Left hindlimb (tissue), 1 donor: ENCODE measurements at regions not wholly inside any gene's neighbourhood (a gene's known extent, or its start where the extent isn't known, plus 50 kb on each side); places are given as distances from the start of the nearest gene placed in this dataset.

ENCODE experiments used
- DNase-seq: peaks from one replicate; pipeline ENCODE4 v3.0.0-alpha.2; 2018

DNA sequence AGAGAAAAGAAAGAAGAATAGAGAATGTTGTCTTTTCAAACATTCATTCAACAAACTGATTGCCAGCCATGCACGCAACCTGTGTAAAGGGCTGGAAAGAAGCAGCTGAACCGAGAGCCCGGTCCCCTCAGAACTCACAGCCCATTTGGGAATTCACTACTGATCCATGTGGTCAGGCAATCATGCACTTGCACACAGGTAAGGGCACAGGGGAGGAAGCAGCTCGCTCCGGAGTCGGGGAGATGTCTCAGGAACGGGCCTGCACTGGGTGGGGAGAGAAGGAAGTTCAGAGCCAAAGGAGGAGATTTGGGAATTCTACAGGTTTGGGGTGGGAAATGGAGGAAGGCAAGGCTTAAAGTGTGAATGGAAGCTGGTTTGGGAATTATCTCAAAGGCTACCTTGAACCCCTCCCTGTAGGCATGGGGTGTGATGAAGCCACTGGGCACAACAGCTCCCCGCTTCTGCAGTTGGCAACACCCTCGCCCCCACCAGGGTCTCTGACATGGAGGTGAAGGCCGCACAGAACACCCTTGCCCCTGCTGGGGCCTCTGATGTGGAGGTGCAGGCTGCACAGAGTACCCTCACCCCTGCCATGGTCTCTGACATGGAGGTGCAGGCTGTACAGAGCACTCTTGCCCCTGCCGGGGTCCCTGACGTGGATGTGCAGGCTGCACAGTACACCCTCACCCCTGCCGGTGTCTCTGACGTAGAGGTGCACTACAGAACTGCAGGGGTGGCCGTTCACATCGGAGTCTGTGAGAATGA is 194.4 kb upstream of the RNF32 start:
- no peak for DNase-seq

DNA sequence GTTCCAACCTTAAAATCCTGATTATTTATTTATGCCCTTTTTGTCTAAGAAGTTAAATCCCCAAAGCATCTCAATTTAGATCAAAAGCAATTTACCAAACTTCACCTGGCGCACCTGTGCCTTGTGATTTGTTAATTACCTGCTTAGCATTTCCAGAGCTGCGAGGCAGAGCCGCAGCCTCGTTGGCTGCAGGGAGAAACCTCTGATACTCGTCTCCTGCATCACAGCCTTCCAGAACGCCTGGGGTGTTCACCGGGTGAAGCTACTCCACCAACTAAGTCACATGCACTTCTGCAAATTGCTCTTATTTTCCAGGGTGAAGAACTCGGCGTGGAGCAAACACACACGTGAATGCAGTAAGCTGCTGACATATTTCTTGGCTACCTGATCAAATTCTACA is 198.1 kb upstream of the RNF32 start:
- no peak for DNase-seq

DNA sequence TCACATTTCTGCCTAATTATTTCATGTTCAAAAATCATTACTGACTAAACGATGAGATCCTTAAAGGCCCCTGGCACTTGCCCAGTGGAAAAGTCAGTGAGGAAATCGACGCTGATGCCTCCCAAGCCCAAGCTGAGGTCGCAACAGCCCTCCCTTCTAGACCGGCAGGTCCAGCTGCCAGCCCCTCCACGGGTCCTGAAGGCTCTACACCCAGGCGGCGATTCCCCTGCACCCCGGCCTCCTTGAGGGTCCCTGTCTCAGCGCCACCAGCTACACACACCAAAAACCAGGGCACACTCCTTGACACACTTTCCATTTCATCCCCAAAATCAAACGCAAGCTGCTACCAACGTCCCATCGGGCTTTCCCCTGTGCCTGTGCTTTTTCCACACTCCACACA is 200.1 kb upstream of the RNF32 start:
- no peak for DNase-seq

DNA sequence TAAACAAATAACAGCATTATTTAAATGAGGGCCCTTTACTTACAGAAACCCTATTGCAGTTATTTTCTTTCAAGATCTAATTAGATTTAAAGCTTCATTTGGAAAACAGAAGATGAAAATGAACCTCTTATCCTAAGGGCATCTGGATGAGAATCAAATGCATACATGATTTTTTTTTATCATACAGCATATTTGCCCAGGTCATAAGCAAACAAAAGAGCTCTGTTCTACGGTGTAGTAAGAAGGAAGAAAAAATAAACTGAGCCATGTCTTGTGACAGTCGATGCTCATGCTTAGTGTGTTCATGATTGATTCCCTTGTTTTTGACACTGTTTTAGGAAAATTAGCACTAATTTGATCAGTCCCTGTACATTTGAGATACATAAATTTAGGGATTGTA is 202.6 kb upstream of the RNF32 start:
- no peak for DNase-seq

DNA sequence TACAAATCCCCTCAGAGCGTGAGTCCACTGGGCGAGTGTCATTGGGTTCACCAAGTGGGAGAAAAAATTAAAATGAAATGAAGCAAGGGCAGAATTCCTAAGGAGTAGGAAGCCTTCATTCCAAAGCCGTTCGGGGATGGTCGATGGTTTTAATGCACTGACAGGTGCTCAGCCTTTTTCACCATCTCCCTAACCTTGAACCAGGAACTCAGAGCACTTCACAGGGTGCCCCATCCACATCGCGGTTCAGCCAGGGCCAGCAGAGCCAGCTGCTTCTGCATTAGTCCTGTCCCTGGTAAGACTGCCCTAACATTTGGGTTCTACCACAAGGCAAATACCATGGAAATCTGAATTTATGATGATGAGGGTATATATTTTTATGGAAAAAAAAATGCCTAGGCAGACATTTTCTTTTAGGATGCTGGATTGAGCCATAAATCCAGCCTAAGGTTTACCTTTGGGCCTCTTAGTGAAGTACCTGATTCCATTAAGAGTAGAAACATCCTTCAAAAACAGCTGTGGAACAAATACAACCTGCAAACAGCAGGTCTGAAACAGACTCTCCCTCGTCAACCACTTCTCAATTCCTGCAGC is 203.5 kb upstream of the RNF32 start:
- no peak for DNase-seq

DNA sequence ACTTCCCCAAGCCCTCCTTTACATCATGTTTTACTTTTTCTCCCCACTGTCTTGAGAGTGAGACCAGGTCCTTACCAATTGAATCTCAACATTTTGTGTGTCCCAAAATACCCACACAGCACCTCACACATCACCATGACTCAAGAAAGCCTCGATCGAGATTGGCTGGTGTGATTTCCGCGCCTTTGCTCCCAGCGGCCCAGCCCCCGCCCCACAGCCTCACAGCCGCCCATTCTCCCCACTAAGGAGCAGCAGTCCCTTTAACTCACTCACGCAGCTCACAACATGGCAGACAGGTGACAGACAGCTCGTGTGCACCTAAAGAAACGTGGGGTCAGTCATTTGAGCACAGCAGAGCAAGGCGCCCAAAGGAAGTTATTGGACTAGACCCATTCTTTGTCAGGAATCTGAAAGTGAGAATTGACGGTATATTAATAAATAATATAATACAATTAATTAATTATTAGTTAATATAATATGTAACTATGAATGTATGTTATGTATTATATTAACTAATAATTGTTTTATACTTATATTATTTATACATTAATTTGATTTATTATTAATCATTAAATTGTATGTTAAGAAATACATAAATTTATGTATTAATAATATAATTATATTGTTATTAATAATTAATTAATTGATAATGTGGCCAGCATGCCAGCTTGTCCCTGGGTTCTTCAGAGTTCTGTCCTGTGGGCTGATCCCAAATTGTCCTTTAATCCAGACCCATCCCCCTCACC is 204.9 kb upstream of the RNF32 start:
- no peak for DNase-seq

DNA sequence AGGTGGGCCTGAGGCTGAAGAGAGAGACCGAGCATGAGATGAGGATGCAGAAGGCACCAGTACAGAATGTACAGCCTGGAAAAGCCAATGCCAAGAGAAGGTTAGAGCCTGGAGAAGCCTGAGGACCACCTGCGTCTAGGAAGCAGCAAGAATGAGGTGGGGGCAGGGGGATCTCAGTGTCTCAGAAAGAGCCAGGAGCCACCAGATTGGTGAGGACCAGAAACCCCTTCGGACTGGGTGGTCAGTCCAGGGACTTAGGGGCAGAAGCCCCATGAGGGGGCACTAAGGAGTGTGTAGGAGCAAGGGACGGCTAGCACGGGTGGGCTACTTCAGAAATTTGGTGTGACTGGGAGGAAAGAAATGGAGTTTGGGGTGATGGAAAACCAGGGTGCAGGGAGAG is 205.9 kb upstream of the RNF32 start:
- DNase-seq = no peak

DNA sequence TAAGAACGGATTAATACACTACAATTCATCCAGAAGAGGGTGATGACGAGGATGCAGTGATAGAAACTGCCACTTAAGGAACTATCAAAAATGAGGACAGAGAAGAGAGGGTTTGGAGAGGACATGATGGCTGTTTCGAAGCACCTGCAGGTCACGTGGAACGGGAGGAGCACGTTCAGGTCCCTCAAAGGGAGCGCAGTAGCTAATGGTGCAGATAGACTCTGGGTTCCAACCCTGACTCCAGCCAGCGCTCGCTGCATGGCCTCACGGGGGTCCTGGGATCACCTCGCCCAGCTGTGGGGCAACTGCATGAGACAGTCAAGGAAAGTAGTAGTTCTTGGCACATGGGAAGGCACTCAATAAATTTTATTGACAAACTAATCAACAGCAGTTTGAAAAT is 208.6 kb upstream of the RNF32 start:
- no peak for DNase-seq

DNA sequence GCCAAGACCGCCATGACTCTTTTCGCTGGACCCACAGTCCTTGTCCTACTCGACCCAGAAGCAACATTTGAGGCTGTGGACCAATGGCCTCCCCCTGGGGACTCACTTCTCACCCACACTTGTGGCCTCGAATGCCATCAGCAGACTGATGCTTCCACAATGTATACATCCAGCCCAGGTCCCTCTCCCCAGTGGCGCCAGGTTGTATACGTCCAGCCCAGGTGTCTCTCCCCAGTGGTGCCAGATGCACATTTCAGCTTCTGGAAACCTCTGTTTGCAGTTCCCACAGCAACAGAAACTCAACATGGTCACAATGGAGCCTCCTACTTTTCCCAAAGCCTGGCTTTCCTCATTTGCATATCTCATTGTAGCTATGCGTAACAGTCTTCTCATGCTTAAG is 210.5 kb upstream of the RNF32 start:
- no peak for DNase-seq

DNA sequence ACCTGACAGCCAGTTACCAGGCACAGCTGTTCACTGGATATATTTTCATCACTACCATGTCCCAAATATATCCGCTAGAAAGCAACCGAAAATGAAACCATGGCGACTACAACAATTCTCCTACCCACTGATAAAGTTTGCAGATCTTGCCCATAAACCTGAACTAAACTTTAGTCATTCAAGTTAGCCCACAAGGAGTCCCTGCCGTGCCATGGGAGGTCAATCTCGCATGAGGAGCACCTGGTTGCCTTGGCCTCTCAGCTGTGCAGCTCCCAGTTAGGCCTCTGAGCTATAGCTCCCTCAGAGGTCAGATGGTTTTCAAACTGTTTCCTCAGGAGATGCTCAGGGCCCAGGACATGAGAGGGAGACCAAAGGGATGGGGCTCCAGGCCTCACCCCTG is 211.1 kb upstream of the RNF32 start:
- no peak for DNase-seq

DNA sequence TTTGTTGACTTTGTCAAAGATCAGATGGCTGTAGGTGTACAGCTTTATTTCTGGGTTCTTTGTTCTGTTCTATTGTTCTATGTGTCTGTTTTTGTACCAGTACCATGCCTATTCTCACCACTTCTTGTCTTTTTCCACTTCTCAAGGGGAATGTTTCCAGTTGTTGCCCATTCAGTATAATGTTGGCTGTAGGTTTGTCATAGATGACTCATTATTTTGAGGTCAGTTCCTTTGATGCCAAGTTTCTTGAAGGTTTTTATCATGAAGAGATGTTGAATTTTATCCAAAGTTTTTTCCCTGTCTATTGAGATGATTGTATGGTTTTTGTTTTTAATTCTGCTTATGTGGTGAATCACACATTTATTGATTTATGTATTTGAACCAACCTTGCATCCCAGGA is 216.7 kb upstream of the RNF32 start:
- DNase-seq = no peak

DNA sequence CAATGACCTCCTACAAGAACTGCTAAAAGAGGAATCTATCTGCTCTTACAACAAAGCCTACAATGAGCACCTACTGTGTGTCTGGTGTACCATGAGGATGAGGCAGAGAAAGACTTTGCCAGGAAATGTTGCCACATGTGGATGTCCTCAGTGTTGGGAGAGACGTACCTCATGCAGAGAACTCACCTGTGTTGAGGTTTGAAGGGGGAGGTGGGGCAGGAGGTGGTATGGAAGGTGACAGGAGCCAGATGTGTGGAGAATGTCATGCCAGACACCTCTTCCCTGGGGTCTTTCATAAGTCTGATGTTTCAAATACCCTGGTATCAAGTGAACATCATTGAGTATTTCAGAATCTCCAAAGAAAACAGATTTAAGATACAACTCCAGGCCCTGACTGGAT is 220.1 kb upstream of the RNF32 start:
- DNase-seq = no peak

DNA sequence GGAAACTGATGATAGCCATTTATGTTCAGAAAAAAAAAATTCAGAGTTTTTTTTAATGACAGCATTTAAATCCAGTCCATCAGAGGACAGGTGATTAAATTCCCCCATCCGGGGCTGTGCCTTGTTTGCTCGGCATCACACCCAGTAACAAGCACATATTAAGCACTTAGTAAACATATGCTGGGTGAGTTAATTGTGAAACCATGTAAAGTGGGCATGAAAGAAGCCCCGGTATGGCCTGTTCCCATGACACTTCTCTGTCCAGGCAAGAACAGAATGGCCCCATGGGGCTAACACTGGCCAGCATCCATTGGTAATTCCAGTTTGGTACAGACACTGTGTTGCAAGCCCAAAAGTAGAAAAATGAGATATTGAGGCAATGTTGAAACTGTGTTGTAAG is 220.8 kb upstream of the RNF32 start:
- DNase-seq = no peak

DNA sequence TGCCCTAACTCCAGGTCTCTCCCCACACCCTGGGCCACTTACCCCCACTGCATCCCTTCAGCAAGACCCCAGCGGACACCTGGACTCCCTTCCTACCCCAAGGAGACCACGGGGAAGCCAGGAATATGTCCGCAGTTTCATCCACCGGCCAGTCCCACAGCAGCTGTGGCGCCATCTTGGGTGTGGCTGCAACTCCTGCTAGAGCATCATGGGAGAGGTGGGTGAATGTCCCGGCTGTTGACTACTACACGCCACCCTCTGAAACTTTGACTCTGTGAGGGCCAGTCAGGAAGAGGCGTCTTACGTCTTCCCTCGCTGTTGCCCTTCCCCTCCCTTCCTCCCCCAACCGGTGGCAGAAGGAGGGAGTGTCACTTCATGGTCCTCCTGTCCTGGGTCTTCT is 238.3 kb upstream of the RNF32 start:
- DNase-seq = no peak

DNA sequence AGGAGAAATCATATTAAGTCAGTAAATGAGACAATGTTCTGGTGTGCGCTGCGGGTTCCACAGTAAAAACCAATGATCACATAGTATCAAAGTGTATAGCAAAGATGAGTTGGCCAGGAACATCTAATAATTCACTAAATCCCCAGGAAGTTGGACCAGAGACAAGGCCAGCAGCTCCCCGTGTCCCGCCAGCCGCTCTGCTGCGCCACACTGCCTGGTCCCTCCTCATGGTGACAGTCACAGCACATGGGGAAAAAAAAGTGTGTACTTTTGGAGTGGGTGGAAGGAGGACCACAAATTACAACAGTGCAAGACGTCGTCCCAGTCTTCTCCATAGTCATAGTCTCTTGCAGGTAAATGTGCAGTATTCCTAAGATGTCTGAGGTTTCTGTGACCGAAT is 239.0 kb upstream of the RNF32 start:
- DNase-seq = no peak

DNA sequence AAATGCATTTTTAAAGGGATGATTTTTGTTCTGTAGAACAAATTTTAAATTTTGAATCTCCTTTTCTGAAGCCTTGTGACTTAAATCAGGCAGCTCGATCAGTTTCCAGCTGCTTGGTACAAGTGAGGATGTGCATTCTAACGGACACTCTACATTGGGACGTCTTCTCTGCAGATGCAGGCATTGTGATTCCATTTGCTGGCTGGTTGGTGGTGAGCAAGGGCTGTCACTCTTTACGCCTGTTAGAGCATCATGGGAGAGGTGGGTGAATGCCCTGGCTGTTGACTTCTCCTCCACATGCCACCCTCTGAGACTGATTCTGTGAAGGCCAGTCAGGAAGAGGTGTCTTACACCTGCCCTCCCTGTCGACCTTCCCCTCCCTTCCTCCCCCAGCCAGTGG is 240.5 kb upstream of the RNF32 start:
- no peak for DNase-seq

DNA sequence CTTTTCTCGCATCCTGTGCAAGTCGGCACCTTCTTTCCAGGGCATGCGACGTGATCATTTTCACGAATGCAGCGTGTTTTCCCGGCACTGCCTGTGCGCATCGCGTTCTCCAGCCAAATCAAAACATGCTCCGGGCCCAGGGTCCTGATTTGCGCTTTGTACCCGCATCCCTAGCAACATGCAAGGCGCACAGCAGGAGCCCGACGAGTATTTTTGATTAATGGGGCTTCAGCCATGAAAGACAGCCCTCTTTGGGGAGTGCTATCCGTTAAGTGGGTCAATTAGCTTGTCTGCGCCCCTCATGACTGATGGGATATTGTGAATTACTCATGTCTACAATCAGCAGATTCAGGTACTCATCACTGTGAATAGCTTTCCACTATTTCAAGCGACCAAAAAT is 243.3 kb upstream of the RNF32 start:
- DNase-seq = no peak

DNA sequence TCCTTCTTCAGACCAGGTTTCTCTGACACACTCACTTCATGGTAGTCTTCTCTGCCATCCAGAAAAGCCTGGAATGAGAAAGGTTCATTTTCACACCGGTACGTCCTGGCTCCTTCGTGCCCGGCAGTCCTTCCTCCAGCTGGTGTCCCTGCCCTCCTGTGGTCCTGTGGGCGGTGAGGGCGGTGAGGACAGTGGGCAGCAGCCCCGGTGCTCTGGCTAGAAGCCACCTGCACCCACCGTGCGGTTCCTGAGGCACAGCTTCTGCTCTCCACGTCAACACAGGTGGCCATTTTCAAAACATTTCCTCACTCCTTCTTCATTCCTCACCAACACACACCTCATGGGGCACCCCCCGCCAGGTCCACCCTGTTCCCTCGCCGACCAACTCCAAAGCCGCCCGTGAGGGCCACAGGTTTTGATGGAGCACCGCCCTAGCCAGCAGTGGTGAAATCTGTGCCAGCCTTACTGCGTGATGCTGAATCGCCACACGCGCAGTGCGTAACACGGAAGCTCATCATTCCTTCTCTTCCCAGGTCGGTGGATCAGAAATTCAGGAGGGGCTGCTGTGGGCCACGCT is 251.4 kb upstream of the RNF32 start:
- no peak for DNase-seq

DNA sequence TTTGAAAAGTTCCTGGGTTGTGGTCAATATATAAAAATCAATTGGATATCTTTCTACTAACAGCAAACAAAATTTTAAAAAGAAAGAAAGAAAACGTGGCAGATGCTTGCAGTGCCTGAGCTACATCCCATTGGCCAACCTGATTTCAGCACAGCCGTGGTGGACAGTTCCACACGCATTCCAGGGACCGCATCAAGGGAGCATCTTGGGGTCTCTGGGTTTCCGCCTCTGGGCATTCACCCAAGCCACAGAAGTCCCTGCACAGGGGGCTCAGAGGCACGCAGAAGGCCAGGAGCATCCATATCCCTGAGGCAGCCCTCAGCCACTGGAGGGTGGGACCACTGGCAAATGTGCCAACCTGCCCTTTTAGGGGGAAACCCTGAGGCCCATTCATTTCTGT is 254.5 kb upstream of the RNF32 start:
- DNase-seq = no peak

DNA sequence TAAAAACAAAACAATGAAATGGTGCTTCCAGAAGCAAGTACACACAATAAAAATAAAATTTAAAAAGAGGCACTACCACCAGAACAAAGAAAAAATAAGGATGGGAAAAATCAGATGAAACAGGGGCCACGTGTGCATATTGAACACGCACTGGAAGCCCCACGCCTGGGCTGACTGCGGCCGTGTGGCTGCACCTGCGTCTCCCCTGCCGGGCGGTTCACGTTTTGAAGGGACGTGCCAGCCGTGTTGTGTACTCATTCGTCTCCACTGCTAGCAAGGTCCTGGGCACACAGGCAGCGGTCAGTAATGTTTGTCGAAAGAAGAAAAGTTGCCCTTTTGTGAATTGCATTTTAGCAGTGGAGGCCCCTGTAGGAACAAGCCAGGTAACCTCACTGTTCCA is 255.9 kb upstream of the RNF32 start:
- DNase-seq = no peak

DNA sequence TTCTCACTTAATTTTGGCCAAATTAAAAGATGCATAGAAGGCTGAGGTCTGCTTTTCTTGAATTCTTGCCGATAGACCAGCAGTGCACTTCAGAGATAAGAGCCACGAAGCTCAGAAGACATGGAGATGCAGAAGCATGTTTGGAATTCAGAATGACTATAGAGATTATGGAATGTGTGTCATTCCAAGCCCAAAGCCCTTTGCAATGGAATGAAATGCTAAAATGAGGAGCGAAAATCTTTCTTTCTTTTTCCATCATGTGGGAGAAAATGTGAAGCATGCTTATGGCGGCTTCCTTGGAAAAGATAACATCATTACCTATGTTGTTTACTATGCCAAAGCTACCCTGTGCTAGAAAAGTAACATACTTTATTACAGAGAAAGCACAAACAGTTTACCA is 257.0 kb upstream of the RNF32 start:
- DNase-seq = no peak

DNA sequence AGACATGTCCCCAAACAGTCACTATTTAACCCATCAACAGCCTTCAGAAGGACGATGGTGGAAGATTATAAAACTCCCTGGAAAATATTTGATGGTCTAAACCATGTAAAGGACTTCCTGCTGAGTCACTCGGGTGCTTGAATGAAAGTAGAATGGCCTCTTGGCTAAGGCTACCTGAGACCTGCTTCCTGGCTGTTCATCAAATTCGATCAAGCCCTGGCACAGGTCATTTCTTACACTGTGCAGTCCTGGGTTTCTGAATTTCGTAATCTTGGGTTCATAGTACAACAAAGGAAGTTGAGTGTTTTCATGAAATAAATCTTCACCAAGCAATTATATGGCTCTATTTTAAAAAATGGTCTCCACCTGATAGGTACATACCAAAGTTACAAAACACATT is 260.3 kb upstream of the RNF32 start:
- no peak for DNase-seq

DNA sequence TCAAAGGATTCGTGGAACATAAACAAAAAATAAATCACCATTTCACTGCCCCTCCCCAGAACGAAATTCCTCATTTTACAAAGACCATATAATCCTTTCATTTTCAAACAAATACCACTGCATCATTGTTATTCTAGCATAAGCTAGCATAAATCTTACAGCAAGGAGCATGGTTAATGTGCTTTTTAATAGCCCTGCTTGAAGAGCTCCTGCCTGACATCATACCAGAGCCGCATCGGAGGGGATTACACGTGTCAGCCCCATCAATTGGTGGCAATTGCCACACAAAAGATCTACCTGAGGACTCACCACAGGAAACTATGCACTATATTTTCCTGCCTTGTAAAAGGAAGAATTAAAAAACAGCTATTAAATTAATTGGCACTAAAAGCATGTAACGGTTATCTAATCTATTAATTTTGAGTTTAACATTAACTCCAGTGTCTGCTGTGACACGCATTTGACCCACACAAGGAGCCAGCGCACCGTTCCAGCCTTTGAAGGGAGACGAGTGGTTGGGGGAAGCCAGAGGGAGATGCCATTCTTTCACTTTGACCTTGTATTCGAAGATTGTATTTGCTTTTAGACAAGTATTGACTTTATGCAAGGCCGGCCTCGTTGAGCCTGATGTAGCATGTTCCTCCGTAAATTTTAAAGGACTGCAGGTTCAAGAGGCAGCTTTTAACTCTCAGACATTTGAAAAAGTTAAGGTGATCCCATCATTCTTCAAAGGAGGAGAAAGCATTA is 261.1 kb upstream of the RNF32 start:
- no peak for DNase-seq
